ENCODE measurements at regions not wholly inside any gene's neighbourhood (a gene's known extent, or its start where the extent isn't known, plus 50 kb on each side); places are given as distances from the start of the nearest gene placed in this dataset.
"Not testable (repeated sequence)": the region's sequence is repeated elsewhere in the genome, so short reads cannot be mapped to it uniquely, and the experiment has no call there.

GRCh38 chr3:30521156-30521715 is 85.2 kb upstream of the TGFBR2 start:
- no peak for DNase-seq (ENCODE audit: low spot score)

GRCh38 chr3:30522476-30522875 is 83.9 kb upstream of the TGFBR2 start:
- no peak for DNase-seq (ENCODE audit: low spot score)

- DNase-seq (ENCODE audit: low spot score): no peak
Measured at GRCh38 chr3:30523366-30523765, 83.0 kb upstream of the TGFBR2 start.

GRCh38 chr3:30524357-30525040 is 81.9 kb upstream of the TGFBR2 start:
- no peak for DNase-seq (ENCODE audit: low spot score)

- DNase-seq (ENCODE audit: low spot score): no peak
Measured at GRCh38 chr3:30526031-30526430, 80.4 kb upstream of the TGFBR2 start.

- DNase-seq (ENCODE audit: low spot score): no peak
Measured at GRCh38 chr3:30527186-30527585, 79.2 kb upstream of the TGFBR2 start.

GRCh38 chr3:30527720-30528119 is 78.7 kb upstream of the TGFBR2 start:
- DNase-seq (ENCODE audit: low spot score): no peak

- DNase-seq (ENCODE audit: low spot score): no peak
Measured at GRCh38 chr3:30530084-30530483, 76.3 kb upstream of the TGFBR2 start.

- DNase-seq (ENCODE audit: low spot score): no peak
Measured at GRCh38 chr3:30531017-30531570, 75.3 kb upstream of the TGFBR2 start.

- DNase-seq (ENCODE audit: low spot score): no peak
Measured at GRCh38 chr3:30535525-30535924, 70.9 kb upstream of the TGFBR2 start.

- no peak for DNase-seq (ENCODE audit: low spot score)
Measured at GRCh38 chr3:30538791-30539190, 67.6 kb upstream of the TGFBR2 start.

- no peak for DNase-seq (ENCODE audit: low spot score)
Measured at GRCh38 chr3:30539206-30539605, 67.2 kb upstream of the TGFBR2 start.

GRCh38 chr3:30539772-30540171 is 66.6 kb upstream of the TGFBR2 start:
- no peak for DNase-seq (ENCODE audit: low spot score)

- not testable (repeated sequence) for DNase-seq (ENCODE audit: low spot score)
Measured at GRCh38 chr3:30541156-30541555, 65.2 kb upstream of the TGFBR2 start.

GRCh38 chr3:30542897-30543296 is 63.5 kb upstream of the TGFBR2 start:
- DNase-seq (ENCODE audit: low spot score): no peak

GRCh38 chr3:30544812-30545211 is 61.6 kb upstream of the TGFBR2 start:
- DNase-seq (ENCODE audit: low spot score): no peak

- no peak for DNase-seq (ENCODE audit: low spot score)
Measured at GRCh38 chr3:30546934-30547333, 59.5 kb upstream of the TGFBR2 start.

GRCh38 chr3:30547716-30548115 is 58.7 kb upstream of the TGFBR2 start:
- DNase-seq (ENCODE audit: low spot score): no peak

- no peak for DNase-seq (ENCODE audit: low spot score)
Measured at GRCh38 chr3:30548600-30548999, 57.8 kb upstream of the TGFBR2 start.

GRCh38 chr3:30549600-30549999 is 56.8 kb upstream of the TGFBR2 start:
- DNase-seq (ENCODE audit: low spot score): no peak

- DNase-seq (ENCODE audit: low spot score): no peak
Measured at GRCh38 chr3:30550246-30550645, 56.2 kb upstream of the TGFBR2 start.

GRCh38 chr3:30551266-30551665 is 55.1 kb upstream of the TGFBR2 start:
- DNase-seq (ENCODE audit: low spot score): no peak

- DNase-seq (ENCODE audit: low spot score): no peak
Measured at GRCh38 chr3:30551927-30552326, 54.5 kb upstream of the TGFBR2 start.

Data from globus pallidus (tissue), 1 donor.